H9 (cell line): ENCODE measurements at regions not wholly inside any gene's neighbourhood (a gene's known extent, or its start where the extent isn't known, plus 50 kb on each side); places are given as distances from the start of the nearest gene placed in this dataset.

Experiments
- DNase-seq: peaks from one replicate; pipeline ENCODE4 v3.0.0-alpha.2; 2017
- H2AFZ ChIP-seq: one replicate; pipeline ENCODE4 v1.6.1; 2013; ENCODE audit warnings: mild to moderate bottlenecking, low read length, control low read depth, moderate library complexity
- H2AK5ac ChIP-seq: 2 replicates; pipeline ENCODE4 v1.6.1; 2013; ENCODE audit warnings: low read length, control low read depth, mixed read lengths; ENCODE audit not compliant: insufficient read length
- H2BK120ac ChIP-seq: one replicate; pipeline ENCODE4 v1.6.1; 2013; ENCODE audit warnings: low read depth, mild to moderate bottlenecking, low read length, control low read depth, inconsistent platforms; ENCODE audit not compliant: poor library complexity, severe bottlenecking
- H2BK12ac ChIP-seq: 2 replicates; pipeline ENCODE4 v1.6.1; 2013; ENCODE audit warnings: low read length, control low read depth, mixed read lengths, low read depth; ENCODE audit not compliant: insufficient read length
- H2BK15ac ChIP-seq: 2 replicates; pipeline ENCODE4 v1.6.1; 2013; ENCODE audit warnings: low read depth, low read length, control low read depth
- H2BK20ac ChIP-seq: one replicate; pipeline ENCODE4 v1.6.1; 2013; ENCODE audit warnings: low read depth, mild to moderate bottlenecking, low read length, control low read depth, inconsistent platforms; ENCODE audit not compliant: poor library complexity, severe bottlenecking
- H2BK5ac ChIP-seq: 2 replicates; pipeline ENCODE4 v1.6.1; 2013; ENCODE audit warnings: low read length, control low read depth, mixed read lengths; ENCODE audit not compliant: insufficient read length
- H3K14ac ChIP-seq: 2 replicates; pipeline ENCODE4 v1.6.1; 2013; ENCODE audit warnings: low read length, control low read depth; ENCODE audit not compliant: insufficient read depth
- H3K18ac ChIP-seq: 2 replicates; pipeline ENCODE4 v1.6.1; 2013; ENCODE audit warnings: low read depth, mild to moderate bottlenecking, mixed read lengths, low read length, control low read depth; ENCODE audit not compliant: insufficient read length
- H3K23ac ChIP-seq: 2 replicates; pipeline ENCODE4 v1.6.1; 2013; ENCODE audit warnings: low read length, control low read depth, mixed read lengths, low read depth; ENCODE audit not compliant: insufficient read length
- H3K23me2 ChIP-seq: 2 replicates; pipeline ENCODE4 v1.6.1; 2013; ENCODE audit warnings: low read depth, mild to moderate bottlenecking, mixed read lengths, low read length, control low read depth; ENCODE audit not compliant: insufficient read length, poor library complexity, severe bottlenecking
- H3K27ac ChIP-seq: 2 replicates; pipeline ENCODE4 v1.5.1; 2013; ENCODE audit warnings: low read length, control low read depth, mixed read lengths, low read depth; ENCODE audit not compliant: insufficient read length
- H3K27me3 ChIP-seq: 2 replicates; pipeline ENCODE4 v1.6.1; 2013; ENCODE audit warnings: low read length, control low read depth, inconsistent platforms; ENCODE audit not compliant: insufficient read depth
- H3K4ac ChIP-seq: 2 replicates; pipeline ENCODE4 v1.6.1; 2013; ENCODE audit warnings: low read depth, mild to moderate bottlenecking, control low read depth, inconsistent platforms, low read length, moderate library complexity
- H3K4me1 ChIP-seq: 2 replicates; pipeline ENCODE4 v1.6.1; 2013; ENCODE audit warnings: low read length, control low read depth, inconsistent platforms; ENCODE audit not compliant: insufficient read depth
- H3K4me2 ChIP-seq: 2 replicates; pipeline ENCODE4 v1.6.1; 2013; ENCODE audit warnings: low read length, control low read depth, mixed read lengths; ENCODE audit not compliant: insufficient read length, insufficient read depth
- H3K56ac ChIP-seq: 2 replicates; pipeline ENCODE4 v1.6.1; 2013; ENCODE audit warnings: low read depth, mild to moderate bottlenecking, mixed read lengths, low read length, control low read depth; ENCODE audit not compliant: insufficient read length
- H3K79me1 ChIP-seq: 2 replicates; pipeline ENCODE4 v1.6.1; 2013; ENCODE audit warnings: low read depth, mild to moderate bottlenecking, moderate library complexity, low read length, control low read depth, inconsistent platforms; ENCODE audit not compliant: insufficient read depth, poor library complexity, severe bottlenecking
- H3K79me2 ChIP-seq: 2 replicates; pipeline ENCODE4 v1.6.1; 2013; ENCODE audit warnings: low read length, control low read depth, inconsistent platforms; ENCODE audit not compliant: insufficient read depth
- H3K9ac ChIP-seq: 2 replicates; pipeline ENCODE4 v1.6.1; 2013; ENCODE audit warnings: low read length, control low read depth, mixed read lengths; ENCODE audit not compliant: insufficient read length; ENCODE audit errors: extremely low read depth
- H3K9me3 ChIP-seq: one replicate; pipeline ENCODE4 v1.6.1; 2013; ENCODE audit warnings: low read depth, low read length, inconsistent platforms; ENCODE audit not compliant: control insufficient read depth
- H3T11ph ChIP-seq: one replicate; pipeline ENCODE4 v1.6.1; 2013; ENCODE audit warnings: mild to moderate bottlenecking, low read length, control low read depth, inconsistent platforms
- H4K20me1 ChIP-seq: one replicate; pipeline ENCODE4 v1.6.1; 2013; ENCODE audit not compliant: control insufficient read depth, insufficient read length, insufficient read depth
- H4K5ac ChIP-seq: 2 replicates; pipeline ENCODE4 v1.6.1; 2013; ENCODE audit warnings: low read depth, mild to moderate bottlenecking, mixed read lengths, low read length, control low read depth; ENCODE audit not compliant: insufficient read length
- H4K8ac ChIP-seq: replicated peaks from 2 replicates; pipeline ENCODE4 v1.6.1; 2013; ENCODE audit warnings: low read length, control low read depth, mixed read lengths, low read depth; ENCODE audit not compliant: insufficient read length
- H4K91ac ChIP-seq: 2 replicates; pipeline ENCODE4 v1.6.1; 2013; ENCODE audit warnings: low read depth, mild to moderate bottlenecking, moderate library complexity, mixed read lengths, low read length, control low read depth; ENCODE audit not compliant: insufficient read length
- H3K27ac Mint-ChIP-seq, 3 experiments: 2 replicates in 2 of 3; 3 replicates in 1 of 3; pipeline ENCODE4 v1.8.0; 2020 to 2021; ENCODE audit warnings: mixed read lengths in 3 of 3, mild to moderate bottlenecking in 1 of 3, moderate library complexity in 1 of 3
- H3K27me3 Mint-ChIP-seq: 2 replicates; pipeline ENCODE4 v1.8.0; 2021; ENCODE audit warnings: low read depth, mild to moderate bottlenecking, moderate library complexity, mixed read lengths
- H3K36me3 Mint-ChIP-seq, 3 experiments: 2 replicates in 2 of 3; 3 replicates in 1 of 3; pipeline ENCODE4 v1.8.0; 2020 to 2021; ENCODE audit warnings: low read depth in 3 of 3, mixed read lengths in 3 of 3; ENCODE audit not compliant: insufficient read depth in 1 of 3
- H3K4me1 Mint-ChIP-seq, 2 experiments: 2 replicates each; pipeline ENCODE4 v1.8.0; 2020; ENCODE audit warnings: mixed read lengths in 2 of 2
- H3K4me3 Mint-ChIP-seq, 2 experiments: 2 replicates in 1 of 2; 3 replicates in 1 of 2; pipeline ENCODE4 v1.8.0; 2020 to 2021; ENCODE audit warnings: mild to moderate bottlenecking in 2 of 2, mixed read lengths in 2 of 2, moderate library complexity in 1 of 2
- H3K9me3 Mint-ChIP-seq, 2 experiments: 2 replicates in 1 of 2; 3 replicates in 1 of 2; pipeline ENCODE4 v1.8.0; 2020; ENCODE audit warnings: mild to moderate bottlenecking in 2 of 2, mixed read lengths in 2 of 2, moderate library complexity in 1 of 2
- CTCF ChIP-seq: fragments of 200-600 bp; sonication (generic); conservative IDR thresholded peaks from 3 replicates; pipeline ENCODE4 v1.8.0; 2021; ENCODE audit warnings: antibody characterized with exemption, mild to moderate bottlenecking
- WGBS: extraction: QIAGEN DNeasy Blood & Tissue Kit; methylation state at CpG from one replicate; pipeline ENCODE4 v1.1.7; 2013; ENCODE audit warnings: missing lambda C conversion rate, low lambda C conversion rate, mixed read lengths; ENCODE audit not compliant: insufficient read length; ENCODE audit errors: extremely low coverage; 5-methylcytosine and 5-hydroxymethylcytosine counted together

GRCh38 chr5:120917214-120917758 is 453.2 kb downstream of the PRR16 start:
- Mint-ChIP-seq H3K4me1 (peaks cover 12 to 17% of the 10 kb centered on the region in 2 experiments), H3K4me3 (no peak overlapping the region), H3K27ac (no peak overlapping the region), H3K27me3 (no peaks in the 10 kb centered on the region), H3K36me3 (no peaks in the 10 kb centered on the region; a peak in 1 of 7 replicates), H3K9me3 (no peaks in the 10 kb centered on the region)
- Histone ChIP-seq H2BK15ac (no peak overlapping the region), H2AK5ac (no peak overlapping the region), H2BK5ac (no peak overlapping the region), H3K79me1 (no peaks in the 10 kb centered on the region), H3K79me2 (no peaks in the 10 kb centered on the region), H3T11ph (no peak overlapping the region), H3K9me3 (no peaks in the 10 kb centered on the region), H3K9ac (no peak overlapping the region), H4K91ac (no peak overlapping the region), H3K23me2 (no peaks in the 10 kb centered on the region), H3K4me2 (no peak overlapping the region), H3K4ac (no peak overlapping the region), H4K20me1 (no peaks in the 10 kb centered on the region), H2AFZ (no peak overlapping the region), H2BK12ac (no peak overlapping the region), H3K27ac (no peak overlapping the region), H3K27me3 (no peaks in the 10 kb centered on the region), H3K4me1 (peaks cover 2% of the 10 kb centered on the region), H3K14ac (no peak overlapping the region), H3K56ac (no peak overlapping the region), H4K5ac (no peak overlapping the region), H3K23ac (no peak overlapping the region), H2BK120ac (no peak overlapping the region), H3K18ac (no peak overlapping the region), H2BK20ac (no peak overlapping the region), H4K8ac (no peak overlapping the region)
- WGBS, result no CpG with 5 or more reads among the region's 1 CpG
- no peak for TF ChIP-seq CTCF
- DNase-seq, result no peak
